ENCODE measurements at regions not wholly inside any gene's neighbourhood (a gene's known extent, or its start where the extent isn't known, plus 50 kb on each side); places are given as distances from the start of the nearest gene placed in this dataset.

DNA sequence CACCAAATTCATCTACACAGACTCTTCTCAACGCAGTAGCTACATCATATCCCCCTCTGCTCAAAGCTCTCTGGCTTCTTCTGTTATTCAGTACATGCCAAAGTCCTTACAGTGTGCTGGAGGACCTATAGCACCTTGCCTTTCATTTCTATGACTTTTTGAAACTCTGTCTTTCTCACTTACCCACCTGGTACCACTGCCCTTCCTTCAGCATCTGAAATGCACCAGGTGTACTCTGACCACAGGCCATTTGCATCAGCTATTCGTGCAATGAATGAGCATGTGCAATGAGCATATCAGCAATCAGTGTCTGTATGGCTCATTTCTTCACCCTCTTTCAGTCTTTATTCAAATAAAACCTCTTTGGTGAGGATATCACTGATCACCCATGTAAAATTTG lies 399.9 kb downstream of the RAB28 start:
- TF ChIP-seq, protein P1, sequence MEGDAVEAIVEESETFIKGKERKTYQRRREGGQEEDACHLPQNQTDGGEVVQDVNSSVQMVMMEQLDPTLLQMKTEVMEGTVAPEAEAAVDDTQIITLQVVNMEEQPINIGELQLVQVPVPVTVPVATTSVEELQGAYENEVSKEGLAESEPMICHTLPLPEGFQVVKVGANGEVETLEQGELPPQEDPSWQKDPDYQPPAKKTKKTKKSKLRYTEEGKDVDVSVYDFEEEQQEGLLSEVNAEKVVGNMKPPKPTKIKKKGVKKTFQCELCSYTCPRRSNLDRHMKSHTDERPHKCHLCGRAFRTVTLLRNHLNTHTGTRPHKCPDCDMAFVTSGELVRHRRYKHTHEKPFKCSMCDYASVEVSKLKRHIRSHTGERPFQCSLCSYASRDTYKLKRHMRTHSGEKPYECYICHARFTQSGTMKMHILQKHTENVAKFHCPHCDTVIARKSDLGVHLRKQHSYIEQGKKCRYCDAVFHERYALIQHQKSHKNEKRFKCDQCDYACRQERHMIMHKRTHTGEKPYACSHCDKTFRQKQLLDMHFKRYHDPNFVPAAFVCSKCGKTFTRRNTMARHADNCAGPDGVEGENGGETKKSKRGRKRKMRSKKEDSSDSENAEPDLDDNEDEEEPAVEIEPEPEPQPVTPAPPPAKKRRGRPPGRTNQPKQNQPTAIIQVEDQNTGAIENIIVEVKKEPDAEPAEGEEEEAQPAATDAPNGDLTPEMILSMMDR (conservative IDR thresholded peaks at IDR 0.05), result no peak
- no peak overlapping the region for H3K4me3 Mint-ChIP-seq
- peaks cover 4% of the 10 kb centered on the region for H3K36me3 Mint-ChIP-seq
- no peak overlapping the region for H3K27ac Mint-ChIP-seq
- H3K4me1 Mint-ChIP-seq (ENCODE audit: unreplicated experiment), result no peaks in the 10 kb centered on the region
- H3K9me3 Mint-ChIP-seq, result peaks cover 17% of the 10 kb centered on the region
- H3K27me3 Mint-ChIP-seq, result peaks cover 3% of the 10 kb centered on the region
- no peak for DNase-seq (ENCODE audit: extremely low spot score, unreplicated experiment)

DNA sequence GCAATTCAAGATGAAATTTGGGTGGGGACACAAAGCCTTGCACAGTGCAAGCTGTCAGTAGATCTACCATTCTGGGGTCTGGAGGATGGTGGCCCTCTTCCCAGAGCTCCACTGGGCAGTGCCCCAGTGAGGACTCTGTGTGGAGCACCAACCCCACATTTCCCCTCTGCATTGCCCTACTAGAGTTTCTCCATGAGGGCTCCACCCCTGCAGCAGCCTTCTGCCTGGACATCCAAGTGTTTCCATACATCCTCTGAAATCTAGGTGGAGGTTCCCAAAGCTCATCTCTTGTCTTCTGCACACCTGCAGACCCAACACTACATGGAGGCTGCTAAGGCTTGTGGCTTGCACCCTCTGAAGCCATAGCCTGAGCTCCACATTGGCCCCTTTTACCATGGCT lies 402.3 kb downstream of the RAB28 start:
- TF ChIP-seq, protein P1 (conservative IDR thresholded peaks at IDR 0.05), result no peak

DNA sequence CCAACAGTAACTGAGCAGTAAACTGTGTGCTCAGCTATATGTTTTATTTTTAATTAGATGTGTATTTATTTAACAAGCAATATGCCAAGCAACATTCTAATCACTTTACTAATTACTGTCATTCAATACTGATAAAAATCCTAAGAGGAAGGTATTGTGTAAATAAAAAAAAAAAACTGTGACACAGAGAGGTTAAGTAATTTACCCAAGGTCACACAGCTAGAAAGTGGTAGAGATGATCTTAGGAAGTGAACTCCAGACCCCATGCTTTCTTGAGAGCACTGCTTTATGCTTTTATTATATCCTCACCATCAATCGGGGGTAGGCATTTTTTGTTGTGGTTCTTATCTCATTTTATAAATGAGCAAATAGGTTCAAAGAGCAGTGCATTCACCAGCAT lies 417.1 kb downstream of the RAB28 start:
- TF ChIP-seq, protein P1 (conservative IDR thresholded peaks at IDR 0.05), result no peak
- Mint-ChIP-seq H3K9me3 (no peaks in the 10 kb centered on the region), H3K36me3 (no peaks in the 10 kb centered on the region), H3K27ac (no peak overlapping the region), H3K4me1 (ENCODE audit: unreplicated experiment) (no peaks in the 10 kb centered on the region), H3K4me3 (no peak overlapping the region), H3K27me3 (peaks cover 3% of the 10 kb centered on the region)
- DNase-seq (ENCODE audit: extremely low spot score, unreplicated experiment), result no peak

More for the DNA sequence above, 402.3 kb downstream of the RAB28 start:
- Mint-ChIP-seq H3K36me3 (peaks cover 4% of the 10 kb centered on the region), H3K9me3 (peaks cover 17% of the 10 kb centered on the region), H3K27me3 (peaks cover 3% of the 10 kb centered on the region), H3K27ac (no peak overlapping the region), H3K4me3 (no peak overlapping the region), H3K4me1 (ENCODE audit: unreplicated experiment) (no peaks in the 10 kb centered on the region)
- no peak for DNase-seq (ENCODE audit: extremely low spot score, unreplicated experiment)

DNA sequence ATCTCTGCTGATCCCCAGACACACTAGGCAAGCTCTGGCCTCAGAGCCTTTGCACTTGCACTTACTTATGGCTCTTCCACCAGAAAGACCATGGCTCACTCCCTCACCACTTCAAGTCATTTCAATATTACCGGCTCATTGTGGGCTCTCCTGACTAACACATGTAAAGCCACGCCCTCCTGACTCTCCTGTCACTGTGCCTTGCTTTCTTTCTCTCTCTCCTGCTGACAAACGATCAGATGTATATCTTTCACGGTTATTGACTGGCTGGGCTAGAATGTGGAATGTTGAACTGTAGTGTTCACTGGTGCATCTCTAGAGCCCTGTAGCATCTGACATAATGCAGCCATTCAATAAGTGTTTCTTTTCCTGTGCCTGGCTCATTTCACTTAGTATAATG lies 425.1 kb downstream of the RAB28 start:
- Mint-ChIP-seq H3K27ac (no peak overlapping the region), H3K27me3 (peaks cover 6% of the 10 kb centered on the region), H3K4me1 (ENCODE audit: unreplicated experiment) (no peaks in the 10 kb centered on the region), H3K36me3 (no peaks in the 10 kb centered on the region), H3K9me3 (peaks cover 4% of the 10 kb centered on the region), H3K4me3 (no peak overlapping the region)
- DNase-seq (ENCODE audit: extremely low spot score, unreplicated experiment), result no peak
- TF ChIP-seq, protein P1 (conservative IDR thresholded peaks at IDR 0.05), result no peak

DNA sequence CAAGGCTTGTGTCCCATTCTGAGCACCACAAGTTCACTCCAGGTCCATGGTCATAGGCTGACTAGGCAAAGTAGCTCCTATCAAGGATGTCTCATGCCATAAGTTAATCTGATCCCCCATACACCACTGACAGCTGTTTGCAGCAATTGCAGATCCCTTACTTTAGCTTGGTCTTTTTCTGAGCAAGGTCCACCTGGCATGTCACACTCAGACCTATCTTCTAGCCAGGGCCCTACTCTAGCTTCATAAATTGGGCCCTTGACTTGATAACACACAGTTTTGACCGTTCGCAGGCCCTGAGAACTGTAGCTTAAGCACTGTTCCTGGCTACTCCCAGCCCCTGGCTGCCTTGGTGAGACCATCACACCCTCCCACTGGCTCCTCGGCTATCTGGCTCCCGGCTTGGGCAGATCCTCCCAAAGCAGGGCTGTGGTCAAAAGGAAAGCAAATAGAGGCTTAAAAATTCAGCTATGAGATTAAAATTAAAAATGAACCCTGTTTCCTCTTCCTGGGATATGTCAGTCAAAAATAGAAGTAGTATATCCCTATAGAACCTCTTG lies 427.4 kb downstream of the RAB28 start:
- Mint-ChIP-seq H3K27ac (no peak overlapping the region), H3K9me3 (peaks cover 4% of the 10 kb centered on the region), H3K27me3 (peaks cover 6% of the 10 kb centered on the region), H3K4me3 (no peak overlapping the region), H3K4me1 (ENCODE audit: unreplicated experiment) (no peaks in the 10 kb centered on the region), H3K36me3 (no peaks in the 10 kb centered on the region)
- no peak for DNase-seq (ENCODE audit: extremely low spot score, unreplicated experiment)
- TF ChIP-seq, protein P1 (conservative IDR thresholded peaks at IDR 0.05), result no peak

Data from type B pancreatic cell (in vitro differentiated cells).